GM21825 (cell line): ENCODE measurements at regions not wholly inside any gene's neighbourhood (a gene's known extent, or its start where the extent isn't known, plus 50 kb on each side); places are given as distances from the start of the nearest gene placed in this dataset.

Experiments used
- ATAC-seq: cut with Tn5 transposase; IDR thresholded peaks from one replicate; pipeline ENCODE4 v1.9.1; 2021; ENCODE audit warnings: mild to moderate bottlenecking, moderate library complexity; ENCODE audit not compliant: unreplicated experiment

DNA sequence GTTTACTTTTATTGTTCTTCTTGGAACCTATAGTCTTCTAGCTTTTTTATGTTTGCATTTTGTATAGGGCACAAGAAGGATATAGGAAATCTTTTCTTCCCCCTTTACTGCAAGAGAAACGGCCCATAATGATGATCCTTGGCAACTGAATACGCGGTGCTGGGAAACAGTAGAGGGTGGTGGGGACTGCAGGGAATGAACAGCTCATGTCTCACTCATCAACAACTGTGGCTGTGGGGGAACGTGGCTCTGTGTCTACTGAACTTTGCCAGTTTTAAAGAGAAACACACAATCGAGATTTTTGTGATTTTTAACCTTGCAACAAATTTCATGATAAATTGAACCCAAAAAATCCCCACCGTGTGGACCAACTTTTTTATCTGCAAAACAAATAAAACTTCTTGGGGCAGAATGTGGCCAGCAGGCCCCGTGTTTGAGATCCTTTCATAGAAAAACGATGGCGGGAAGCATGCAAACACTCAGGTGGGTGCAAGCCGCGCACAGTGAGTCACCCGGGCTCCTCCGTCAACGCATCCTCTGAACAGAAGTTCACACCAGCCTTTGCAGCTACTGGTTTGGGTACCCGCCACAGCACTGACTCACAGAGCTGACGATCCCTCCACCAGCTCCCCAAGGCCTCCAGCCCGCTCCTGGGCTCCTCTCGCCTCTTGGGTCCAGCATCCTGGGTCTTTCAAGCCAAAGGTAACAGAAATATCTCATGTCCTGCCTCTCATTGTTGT lies 149.3 kb downstream of the COL6A3 start:
- ATAC-seq = no peak

DNA sequence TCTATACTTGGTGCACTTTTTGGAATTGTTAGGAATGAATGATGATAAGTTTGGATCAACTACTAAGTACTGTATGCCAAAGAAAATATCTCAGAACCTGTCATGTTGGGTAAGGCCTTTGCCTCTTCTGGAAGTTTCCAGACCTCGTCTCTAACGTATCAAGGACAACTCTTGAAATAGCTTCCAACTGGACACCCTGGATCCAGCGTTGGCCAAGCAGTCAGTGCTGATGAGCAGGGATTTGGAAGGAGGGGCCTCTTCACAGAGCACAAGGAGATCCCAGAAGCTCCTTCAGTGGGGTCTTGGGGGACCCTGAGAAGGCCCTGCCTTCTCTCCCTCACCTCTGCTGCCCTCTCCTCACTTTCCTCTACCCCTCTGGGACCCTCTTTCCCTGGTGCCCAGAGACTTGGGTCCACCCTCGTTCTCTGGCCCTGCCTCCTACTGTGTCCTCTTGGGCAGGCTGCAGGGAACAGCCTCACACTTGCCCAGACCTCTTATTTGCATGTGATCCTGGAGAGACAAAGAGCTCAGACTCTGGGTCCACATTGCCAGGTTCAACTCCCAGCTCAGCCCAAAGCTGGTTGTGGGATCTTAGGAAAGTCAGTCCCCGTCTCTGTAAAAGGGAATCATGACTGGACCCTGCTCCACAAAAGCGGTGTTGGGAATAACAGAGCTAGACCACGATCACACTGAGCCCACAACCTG lies 145.8 kb downstream of the COL6A3 start:
- no peak for ATAC-seq

DNA sequence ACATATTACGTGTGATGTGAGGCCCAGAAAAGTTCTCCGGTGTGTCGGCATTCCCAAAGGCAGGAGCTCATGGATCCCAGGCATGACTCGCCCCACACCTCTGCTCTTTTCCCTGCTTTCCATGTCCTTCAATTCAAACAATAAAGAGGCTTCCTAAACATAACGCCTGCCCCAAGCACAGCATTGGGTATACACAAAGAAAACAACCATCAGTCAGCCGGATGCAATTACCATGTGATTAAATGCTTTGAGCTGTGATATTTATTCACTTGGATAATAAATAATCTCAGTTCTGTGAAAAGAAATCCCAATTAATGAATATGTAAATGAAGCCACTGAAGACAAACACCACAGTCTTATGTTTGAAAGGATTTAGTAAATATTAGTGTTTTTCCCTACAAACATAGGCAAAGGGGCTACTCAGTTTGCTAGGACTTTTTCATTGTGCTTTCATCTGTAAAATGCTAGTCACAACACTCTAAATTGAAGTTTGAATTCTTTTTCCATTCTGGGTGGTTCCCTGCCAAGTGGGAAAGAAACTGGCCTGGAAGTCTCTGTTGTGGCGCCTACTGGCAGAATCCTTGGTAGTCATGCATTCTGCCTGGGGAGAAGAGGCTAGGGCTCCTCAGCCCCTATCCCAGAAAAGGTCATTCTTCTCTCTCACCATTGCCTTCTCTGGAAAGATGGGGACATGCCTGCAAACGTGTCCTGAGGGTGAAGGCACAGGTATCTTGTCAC lies 144.7 kb downstream of the COL6A3 start:
- no peak for ATAC-seq

DNA sequence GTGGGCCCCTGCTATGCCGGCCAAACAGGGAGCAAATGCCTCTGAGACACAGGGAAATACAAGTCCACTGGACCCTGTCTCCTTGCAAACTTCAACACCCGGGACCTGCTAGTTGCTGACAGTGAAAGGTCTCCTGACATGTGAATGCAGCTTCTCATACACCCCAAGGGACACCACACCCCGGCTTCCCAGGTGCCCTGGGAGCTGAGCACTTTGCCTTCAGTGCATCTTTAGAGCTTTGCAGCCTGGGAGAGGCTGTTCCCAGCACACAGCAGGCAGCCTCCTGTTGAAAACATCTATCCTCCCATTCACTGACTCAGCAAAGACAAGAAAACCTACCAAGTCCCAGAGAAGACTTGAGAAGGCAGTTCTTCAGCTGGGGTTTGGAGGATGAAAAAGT lies 143.4 kb downstream of the COL6A3 start:
- ATAC-seq = no peak

DNA sequence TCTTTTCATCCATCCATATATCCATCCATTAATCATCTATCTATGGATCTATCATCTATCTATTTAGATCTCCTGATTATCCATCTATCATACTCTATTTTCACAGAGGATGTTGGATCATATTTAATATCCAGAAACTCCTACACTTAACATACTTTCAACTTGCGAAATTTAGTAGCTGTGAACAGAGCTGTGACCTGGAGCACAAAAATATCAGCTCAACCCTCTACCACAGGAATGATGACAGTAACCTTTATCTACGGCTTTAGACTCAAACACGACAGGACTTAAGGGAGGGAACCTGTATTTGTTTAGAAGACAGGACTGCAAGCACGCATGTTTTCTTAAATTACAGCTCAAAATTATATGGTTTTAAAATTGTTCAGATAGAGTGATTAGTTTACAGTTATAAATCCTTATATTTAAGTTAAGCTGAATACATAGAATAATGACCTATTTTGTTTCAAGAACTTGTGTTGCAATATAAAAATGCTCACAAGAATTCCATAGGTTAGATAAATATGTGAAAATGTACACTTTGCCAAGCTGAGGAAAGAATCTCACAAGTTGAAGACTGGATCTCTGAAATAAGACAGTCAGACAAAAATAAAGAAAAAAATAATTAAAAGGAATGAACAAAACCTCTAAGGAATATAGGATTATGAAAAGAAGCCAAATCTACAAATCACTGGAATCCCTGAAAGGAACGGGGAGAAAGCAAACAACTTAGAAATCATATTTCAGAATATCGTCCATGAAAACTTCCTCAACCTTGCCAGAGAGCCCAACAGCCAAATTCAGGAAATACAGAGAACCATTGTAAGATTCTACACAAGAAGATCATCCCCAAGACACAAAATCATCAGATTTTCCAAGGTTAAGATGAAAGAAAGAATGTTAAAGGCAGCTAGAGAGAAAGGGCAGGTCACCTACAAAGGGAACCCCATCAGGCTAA lies 142.0 kb downstream of the COL6A3 start:
- ATAC-seq = no peak
